ENCODE measurements at regions not wholly inside any gene's neighbourhood (a gene's known extent, or its start where the extent isn't known, plus 50 kb on each side); places are given as distances from the start of the nearest gene placed in this dataset.

DNA sequence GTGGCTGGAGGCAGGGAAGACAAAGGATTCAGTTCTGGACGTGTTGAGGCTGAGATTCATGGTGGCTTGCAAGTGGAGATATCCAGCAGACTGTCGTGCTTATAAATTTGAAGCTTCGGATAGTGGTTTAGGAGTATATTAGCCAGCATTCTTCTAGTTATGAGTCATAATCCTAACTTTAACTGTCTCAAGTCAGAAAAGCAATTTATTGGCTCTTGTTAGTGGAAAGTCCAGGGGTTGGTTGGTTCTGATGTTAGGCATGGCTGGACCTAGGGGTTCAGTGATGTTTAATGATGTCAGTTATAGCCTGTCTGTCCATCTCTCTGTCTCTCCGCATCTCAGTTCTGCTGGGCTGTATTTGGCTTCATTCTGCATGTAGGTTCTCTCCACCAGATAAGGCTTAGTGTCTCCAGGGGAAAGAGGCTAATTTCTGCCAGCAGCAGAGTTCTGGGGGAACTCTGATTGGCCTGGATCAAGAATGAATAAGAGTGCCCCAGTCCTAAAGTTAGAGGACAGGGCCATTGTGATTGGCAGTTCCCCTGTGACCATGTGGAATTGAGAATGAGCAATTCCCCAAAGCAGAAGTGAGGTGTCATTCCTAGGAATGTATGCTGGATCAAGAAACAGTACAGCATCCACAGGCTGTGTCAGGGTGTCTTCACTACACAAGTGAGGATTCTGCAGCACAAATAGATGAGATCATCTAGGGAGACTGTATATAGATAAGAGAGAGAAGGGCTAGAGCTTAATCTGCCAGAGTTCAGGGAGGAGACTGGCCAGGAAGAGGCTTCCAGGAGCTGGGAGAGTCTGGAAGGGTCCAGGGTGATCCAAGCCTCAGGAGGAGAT is 72.9 kb upstream of the SHB start:
- Histone ChIP-seq H3K4ac (ENCODE audit: low read depth, low read length) (no peak overlapping the region), H2BK15ac (ENCODE audit: low read depth, low read length) (no peak overlapping the region), H3K27ac (ENCODE audit: insufficient read length, low read depth, low read length) (no peak overlapping the region), H3K79me1 (ENCODE audit: insufficient read depth, low read depth, low read length, poor library complexity, severe bottlenecking) (no peaks in the 10 kb centered on the region), H3K9ac (ENCODE audit: extremely low read depth, insufficient read length, low read length) (no peak overlapping the region), H2AFZ (ENCODE audit: low read length) (no peak overlapping the region), H3K56ac (ENCODE audit: insufficient read length, low read depth, low read length) (no peak overlapping the region), H4K20me1 (ENCODE audit: control insufficient read depth, insufficient read depth, insufficient read length) (no peaks in the 10 kb centered on the region), H2BK12ac (ENCODE audit: insufficient read length, low read depth, low read length) (no peak overlapping the region), H3K79me2 (ENCODE audit: insufficient read depth, low read length) (no peaks in the 10 kb centered on the region), H3K9me3 (ENCODE audit: control insufficient read depth, low read depth, low read length) (no peaks in the 10 kb centered on the region), H3K23ac (ENCODE audit: insufficient read length, low read depth, low read length) (no peak overlapping the region), H4K91ac (ENCODE audit: insufficient read length, low read depth, low read length) (no peak overlapping the region), H3K4me2 (ENCODE audit: insufficient read depth, insufficient read length, low read length) (no peak overlapping the region), H4K5ac (ENCODE audit: insufficient read length, low read depth, low read length) (no peak overlapping the region), H2BK5ac (ENCODE audit: insufficient read length, low read length) (no peak overlapping the region), H3K23me2 (ENCODE audit: insufficient read length, low read depth, low read length, poor library complexity, severe bottlenecking) (no peaks in the 10 kb centered on the region), H2AK5ac (ENCODE audit: insufficient read length, low read length) (no peak overlapping the region), H3T11ph (ENCODE audit: low read length) (no peak overlapping the region), H2BK120ac (ENCODE audit: low read depth, low read length, poor library complexity, severe bottlenecking) (no peak overlapping the region), H2BK20ac (ENCODE audit: low read depth, low read length, poor library complexity, severe bottlenecking) (no peak overlapping the region), H4K8ac (replicated peaks; ENCODE audit: insufficient read length, low read depth, low read length) (no peak overlapping the region), H3K14ac (ENCODE audit: insufficient read depth, low read length) (no peak overlapping the region), H3K4me1 (ENCODE audit: insufficient read depth, low read length) (no peaks in the 10 kb centered on the region; the same call in 1 of the 2 replicates), H3K27me3 (ENCODE audit: insufficient read depth, low read length) (no peaks in the 10 kb centered on the region; the same call in none of the 2 replicates), H3K18ac (ENCODE audit: insufficient read length, low read depth, low read length) (no peak overlapping the region)
- peaks cover 0 to 11% of the 10 kb centered on the region in 2 experiments; a peak in 2 of 4 replicates for H3K4me1 Mint-ChIP-seq
- DNase-seq: no peak
- H3K9me3 Mint-ChIP-seq: no peaks in the 10 kb centered on the region
- peaks cover 78% of the 10 kb centered on the region for H3K27me3 Mint-ChIP-seq (ENCODE audit: low read depth)
- TF ChIP-seq CTCF (conservative IDR thresholded peaks at IDR 0.05): no peak
- no peak overlapping the region for H3K4me3 Mint-ChIP-seq
- no peaks in the 10 kb centered on the region for H3K36me3 Mint-ChIP-seq (ENCODE audit: insufficient read depth in 1 of 3, low read depth in 3 of 3)
- H3K27ac Mint-ChIP-seq: no peak overlapping the region
- WGBS (ENCODE audit: extremely low coverage, insufficient read length, low lambda C conversion rate): no CpG with 5 or more reads among the region's 4 CpGs

Measured in H9 (cell line).